Inflammatory macrophage treated with lipopolysaccharide for 1 hour (primary cell): ENCODE measurements at regions not wholly inside any gene's neighbourhood (a gene's known extent, or its start where the extent isn't known, plus 50 kb on each side); places are given as distances from the start of the nearest gene placed in this dataset.

Experiments used
- DNase-seq, 2 donors: peaks; one replicate each; pipeline ENCODE4 v3.0.0-alpha.2; 2020 to 2022

GRCh38 chr2:186919296-186919695, 70.3 kb upstream of the ZSWIM2 start:
- DNase-seq, result no peak

GRCh38 chr2:186918495-186918894, 69.5 kb upstream of the ZSWIM2 start:
- no peak for DNase-seq

GRCh38 chr2:186917866-186918265, 68.9 kb upstream of the ZSWIM2 start:
- no peak for DNase-seq

- DNase-seq, result no peak
Observed at GRCh38 chr2:186913870-186914269, 64.9 kb upstream of the ZSWIM2 start.

GRCh38 chr2:186912979-186913378, 64.0 kb upstream of the ZSWIM2 start:
- DNase-seq, result no peak

GRCh38 chr2:186911551-186912085, 62.6 kb upstream of the ZSWIM2 start:
- DNase-seq, result no peak

GRCh38 chr2:186910996-186911395, 62.0 kb upstream of the ZSWIM2 start:
- no peak for DNase-seq

GRCh38 chr2:186909095-186909494, 60.1 kb upstream of the ZSWIM2 start:
- no peak for DNase-seq

GRCh38 chr2:186907897-186908296, 58.9 kb upstream of the ZSWIM2 start:
- DNase-seq, result no peak

GRCh38 chr2:186903216-186903615, 54.2 kb upstream of the ZSWIM2 start:
- no peak for DNase-seq
